A549 (cell line): ENCODE measurements at regions not wholly inside any gene's neighbourhood (a gene's known extent, or its start where the extent isn't known, plus 50 kb on each side); places are given as distances from the start of the nearest gene placed in this dataset.

ENCODE experiments used
- CEBPB ChIP-seq, 2 experiments: fragments of >200 bp in 1 of 2; sonication (Bioruptor Twin) in 1 of 2; formaldehyde crosslinking in 1 of 2; IDR thresholded peaks; 2 replicates each; pipeline ENCODE4 v1.6.1; 2012 to 2016
- CTCF ChIP-seq: fragments of >200 bp; sonication (Bioruptor Twin); formaldehyde crosslinking; IDR thresholded peaks from 3 replicates; pipeline ENCODE4 v1.5.1; 2016
- HDAC2 ChIP-seq: fragments of 200-600 bp; sonication (generic); IDR thresholded peaks from 2 replicates; pipeline ENCODE4 v1.6.1; 2016
- HOXA7 ChIP-seq: fragments of 250-450 bp; sonication (Bioruptor Pico); IDR thresholded peaks from 2 replicates; pipeline ENCODE4 v1.5.0; 2020; ENCODE audit warnings: mild to moderate bottlenecking, moderate library complexity
- JUN ChIP-seq, 2 experiments: fragments of >200 bp; sonication (Bioruptor Twin); formaldehyde crosslinking; IDR thresholded peaks; 2 replicates in 1 of 2; 3 replicates in 1 of 2; pipeline ENCODE4 v1.6.1; 2016 to 2017
- MAFK ChIP-seq: fragments of 450-650 bp; IDR thresholded peaks from 2 replicates; pipeline ENCODE4 v1.6.1; 2014; ENCODE audit not compliant: partially characterized antibody
- MAZ ChIP-seq: fragments of 150-350 bp; IDR thresholded peaks from 2 replicates; pipeline ENCODE4 v1.6.1; 2014; ENCODE audit warnings: antibody characterized with exemption, low read depth, low read length, borderline replicate concordance
- PBX3 ChIP-seq: IDR thresholded peaks from 2 replicates; pipeline ENCODE4 v1.6.1; 2012
- POLR2A ChIP-seq: IDR thresholded peaks from 2 replicates; pipeline ENCODE4 v1.6.1; 2012; ENCODE audit warnings: mild to moderate bottlenecking, low read length
- REST ChIP-seq: fragments of 200-600 bp; sonication (generic); IDR thresholded peaks from 2 replicates; pipeline ENCODE4 v1.6.1; 2016; ENCODE audit warnings: antibody characterized with exemption, mild to moderate bottlenecking, moderate library complexity
- RFX5 ChIP-seq: fragments of 450-650 bp; IDR thresholded peaks from 2 replicates; pipeline ENCODE4 v1.7.1; 2014; ENCODE audit warnings: antibody characterized with exemption, mild to moderate bottlenecking, moderate library complexity
- ZFP36 ChIP-seq: fragments of 450-650 bp; IDR thresholded peaks from 2 replicates; pipeline ENCODE4 v1.6.1; 2014; ENCODE audit warnings: borderline replicate concordance; ENCODE audit not compliant: partially characterized antibody

- TF ChIP-seq MAZ (no peak), CTCF (no peak), REST (no peak), CEBPB (IDR thresholded peaks at IDR 0.05) (no peak), PBX3 (no peak), RFX5 (no peak), POLR2A (no peak), HDAC2 (no peak), HOXA7 (CRISPR knock-in tag) (no peak), ZFP36 (no peak), MAFK (no peak), JUN (IDR thresholded peaks at IDR 0.05) (no peak)
Observed at GRCh38 chr3:178063461-178063860, 472.8 kb upstream of the KCNMB2 start.
